ENCODE measurements at regions not wholly inside any gene's neighbourhood (a gene's known extent, or its start where the extent isn't known, plus 50 kb on each side); places are given as distances from the start of the nearest gene placed in this dataset.
"Not testable (repeated sequence)": the region's sequence is repeated elsewhere in the genome, so short reads cannot be mapped to it uniquely, and the experiment has no call there.

- Histone ChIP-seq H3K36me3 (no peaks in the 10 kb centered on the region), H3K4me3 (no peak overlapping the region), H3K27ac (no peak overlapping the region), H3K27me3 (no peaks in the 10 kb centered on the region), H3K9me3 (no peaks in the 10 kb centered on the region), H3K4me1 (no peaks in the 10 kb centered on the region)
- TF ChIP-seq CTCF (IDR thresholded peaks at IDR 0.05) = no peak
- DNase-seq (ENCODE audit: low spot score) = no peak
Observed at GRCh38 chr16:59849716-59850115, 1115.6 kb upstream of the GOT2 start.

- no peak for TF ChIP-seq CTCF (IDR thresholded peaks at IDR 0.05)
Observed at GRCh38 chr16:59848296-59848695, 1114.2 kb upstream of the GOT2 start.

GRCh38 chr16:59840169-59840568, 1106.1 kb upstream of the GOT2 start:
- no peak for DNase-seq (ENCODE audit: low spot score)
- no peaks in the 10 kb centered on the region for H3K4me1 ChIP-seq
- H3K27ac ChIP-seq = no peak overlapping the region
- no peaks in the 10 kb centered on the region for H3K36me3 ChIP-seq
- peaks cover 0 to 11% of the 10 kb centered on the region in 2 donors for H3K9me3 ChIP-seq
- no peak for TF ChIP-seq CTCF (IDR thresholded peaks at IDR 0.05)
- no peaks in the 10 kb centered on the region for H3K27me3 ChIP-seq
- no peak overlapping the region for H3K4me3 ChIP-seq

More at GRCh38 chr16:59848296-59848695, 1114.2 kb upstream of the GOT2 start:
- no peak overlapping the region for H3K4me3 ChIP-seq
- no peak for DNase-seq (ENCODE audit: low spot score)
- H3K4me1 ChIP-seq = no peaks in the 10 kb centered on the region
- no peaks in the 10 kb centered on the region for H3K36me3 ChIP-seq
- H3K27me3 ChIP-seq = no peaks in the 10 kb centered on the region
- peaks cover 0 to 4% of the 10 kb centered on the region in 2 donors for H3K9me3 ChIP-seq
- no peak overlapping the region for H3K27ac ChIP-seq

GRCh38 chr16:59826767-59827166, 1092.7 kb upstream of the GOT2 start:
- DNase-seq (ENCODE audit: low spot score) = no peak
- H3K27me3 ChIP-seq = no peaks in the 10 kb centered on the region
- no peaks in the 10 kb centered on the region for H3K4me1 ChIP-seq
- no peak overlapping the region for H3K4me3 ChIP-seq
- H3K36me3 ChIP-seq = no peaks in the 10 kb centered on the region
- no peaks in the 10 kb centered on the region for H3K9me3 ChIP-seq
- H3K27ac ChIP-seq = no peak overlapping the region
- TF ChIP-seq CTCF (IDR thresholded peaks at IDR 0.05) = no peak

GRCh38 chr16:59809488-59809887, 1075.4 kb upstream of the GOT2 start:
- H3K27me3 ChIP-seq; DNase-seq (ENCODE audit: low spot score); H3K4me1 ChIP-seq; H3K27ac ChIP-seq; H3K4me3 ChIP-seq; H3K9me3 ChIP-seq; H3K36me3 ChIP-seq: not testable (repeated sequence)

DNA sequence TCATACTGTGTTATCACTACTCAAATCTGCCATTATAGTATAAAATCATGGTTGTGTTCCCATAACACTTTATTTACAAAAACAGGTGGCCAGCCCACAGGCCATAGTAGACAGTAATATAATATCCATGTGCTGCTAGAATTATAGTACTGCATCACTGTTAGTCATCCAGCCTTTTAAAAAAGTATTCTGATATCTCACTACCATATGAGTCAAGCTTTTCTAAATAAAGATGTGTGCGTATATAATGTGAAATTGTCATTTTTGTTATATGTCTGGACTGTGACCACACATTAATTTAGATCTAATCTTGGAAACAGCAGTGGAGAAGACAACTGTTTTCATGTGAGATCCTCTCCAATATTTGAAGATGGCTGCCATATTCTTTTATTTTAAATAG, 1049.1 kb upstream of the GOT2 start:
- peaks cover 0 to 20% of the 10 kb centered on the region in 2 donors for H3K9me3 ChIP-seq

More for the DNA sequence above, 1049.1 kb upstream of the GOT2 start:
- H3K36me3 ChIP-seq = no peaks in the 10 kb centered on the region
- no peak overlapping the region for H3K27ac ChIP-seq
- no peaks in the 10 kb centered on the region for H3K4me1 ChIP-seq
- no peak overlapping the region for H3K4me3 ChIP-seq
- DNase-seq (ENCODE audit: low spot score) = no peak
- H3K27me3 ChIP-seq = no peaks in the 10 kb centered on the region
- no peak for TF ChIP-seq CTCF (IDR thresholded peaks at IDR 0.05)
